Activated T-helper 2 cell treated with anti-CD3 and anti-CD28 coated beads, Interferon-gamma antibody, Interleukin-2, Interleukin-4, amounts not matched to agents 10 μg/mL and 5 μg/mL and 100 μg/mL, durations not matched to agents 14 hours and 24 hours and 36 hours (primary cell): ENCODE measurements at regions not wholly inside any gene's neighbourhood (a gene's known extent, or its start where the extent isn't known, plus 50 kb on each side); places are given as distances from the start of the nearest gene placed in this dataset.
"Not testable (repeated sequence)": the region's sequence is repeated elsewhere in the genome, so short reads cannot be mapped to it uniquely, and the experiment has no call there.

Experiments
- DNase-seq: peaks from one replicate; pipeline ENCODE4 v3.0.0; 2021; ENCODE audit warnings: low spot score
- H3K27ac Mint-ChIP-seq: one replicate; pipeline ENCODE4 v1.8.0; 2021; ENCODE audit warnings: mixed read lengths
- H3K27me3 Mint-ChIP-seq: one replicate; pipeline ENCODE4 v1.8.0; 2021; ENCODE audit warnings: low read depth, mixed read lengths
- H3K36me3 Mint-ChIP-seq: one replicate; pipeline ENCODE4 v1.8.0; 2021; ENCODE audit warnings: low read depth, mixed read lengths
- H3K4me1 Mint-ChIP-seq: one replicate; pipeline ENCODE4 v1.8.0; 2021; ENCODE audit warnings: low read depth, mixed read lengths
- H3K4me3 Mint-ChIP-seq: one replicate; pipeline ENCODE4 v1.8.0; 2021; ENCODE audit warnings: low read depth, mild to moderate bottlenecking, moderate library complexity, mixed read lengths
- H3K9me3 Mint-ChIP-seq: one replicate; pipeline ENCODE4 v1.8.0; 2021; ENCODE audit warnings: mixed read lengths
- intact Hi-C: fragments of 100-400 bp; cut with micrococcal nuclease; formaldehyde crosslinking; loops from one replicate; pipeline ENCODE4 v1.15.1; 2023

DNA sequence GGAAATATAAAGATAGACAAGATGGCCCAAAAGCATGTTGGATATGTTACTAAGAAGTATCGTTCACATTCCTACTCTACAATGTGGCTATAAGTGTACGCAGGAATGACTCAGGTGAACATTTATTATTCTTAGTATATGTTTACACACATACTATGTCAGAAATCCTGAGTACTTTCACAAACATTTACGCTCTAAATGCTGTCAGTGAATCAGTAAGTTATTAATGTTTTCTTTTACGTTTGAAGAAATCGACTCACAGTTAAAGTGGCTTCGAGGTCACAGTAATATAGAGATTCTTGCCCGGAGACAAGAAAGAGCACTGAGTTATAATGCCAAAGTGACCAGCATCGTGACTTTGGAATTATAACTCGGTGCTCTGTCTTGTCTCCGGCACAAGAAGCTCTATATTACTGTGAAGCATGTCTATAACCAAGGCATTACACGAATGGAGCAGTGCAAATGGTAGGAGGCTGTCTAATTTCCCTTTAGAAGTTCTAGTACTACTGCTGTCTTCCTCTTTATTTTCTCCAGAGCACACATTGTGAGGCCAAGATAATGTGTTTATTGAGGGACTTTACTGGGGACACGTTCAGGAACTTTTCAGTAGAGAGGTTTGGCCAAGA, 61.8 kb upstream of the P3H2 start:
- Mint-ChIP-seq H3K9me3 (no peaks in the 10 kb centered on the region), H3K27ac (no peak overlapping the region), H3K4me1 (no peaks in the 10 kb centered on the region), H3K36me3 (no peaks in the 10 kb centered on the region), H3K27me3 (peaks cover 1% of the 10 kb centered on the region), H3K4me3 (no peak overlapping the region)
- intact Hi-C loops = no loop called here
- DNase-seq = no peak

DNA sequence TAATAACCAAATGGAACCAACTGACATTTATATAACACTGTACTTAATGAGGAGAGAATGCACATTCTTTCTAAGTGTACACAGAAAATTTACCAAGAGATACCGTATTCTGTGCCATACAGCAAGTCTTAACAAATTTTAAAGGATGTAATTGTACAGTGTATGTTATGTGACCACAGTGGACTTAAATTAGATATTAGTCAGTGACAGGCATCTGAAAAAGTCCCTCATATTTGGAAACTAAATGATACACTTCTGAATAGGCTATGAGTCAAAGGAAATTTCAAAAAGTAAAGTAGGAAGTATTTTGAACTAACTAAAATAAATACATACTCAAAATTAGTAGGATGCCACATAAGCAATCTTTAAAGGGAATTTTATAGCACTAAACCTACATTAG, 59.6 kb upstream of the P3H2 start:
- H3K4me3 Mint-ChIP-seq = no peak overlapping the region
- no peaks in the 10 kb centered on the region for H3K36me3 Mint-ChIP-seq
- H3K27ac Mint-ChIP-seq = no peak overlapping the region
- no peak for DNase-seq
- no peaks in the 10 kb centered on the region for H3K9me3 Mint-ChIP-seq
- intact Hi-C loops = no loop called here
- peaks cover 2% of the 10 kb centered on the region for H3K4me1 Mint-ChIP-seq
- peaks cover 8% of the 10 kb centered on the region for H3K27me3 Mint-ChIP-seq

DNA sequence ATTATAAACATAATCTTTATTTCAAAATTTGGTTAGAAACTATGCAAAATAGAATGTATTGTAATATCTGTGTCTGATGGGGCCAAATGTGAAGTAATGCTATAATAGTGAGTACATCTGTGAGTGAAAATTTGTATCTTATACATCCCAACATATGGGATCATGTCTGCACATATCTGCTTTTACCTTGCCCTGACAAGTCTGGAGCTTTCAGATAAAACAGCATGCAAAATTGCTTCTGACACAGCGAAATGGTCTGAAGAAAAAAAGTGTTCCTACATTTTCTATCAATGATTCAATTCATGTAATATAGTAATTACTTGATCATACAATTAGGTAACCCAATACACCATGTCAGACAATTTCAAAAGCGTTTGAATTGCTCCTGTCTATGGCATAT, 58.1 kb upstream of the P3H2 start:
- H3K27me3 Mint-ChIP-seq = peaks cover 19% of the 10 kb centered on the region
- no peaks in the 10 kb centered on the region for H3K36me3 Mint-ChIP-seq
- peaks cover 2% of the 10 kb centered on the region for H3K4me1 Mint-ChIP-seq
- intact Hi-C loops = no loop called here
- H3K4me3 Mint-ChIP-seq = no peak overlapping the region
- H3K27ac Mint-ChIP-seq = no peak overlapping the region
- H3K9me3 Mint-ChIP-seq = no peaks in the 10 kb centered on the region
- no peak for DNase-seq

GRCh38 chr3:190176933-190177525, 56.3 kb upstream of the P3H2 start:
- H3K36me3 Mint-ChIP-seq, DNase-seq, H3K4me3 Mint-ChIP-seq, intact Hi-C loops, H3K9me3 Mint-ChIP-seq, H3K4me1 Mint-ChIP-seq, H3K27ac Mint-ChIP-seq: not testable (repeated sequence)
- H3K27me3 Mint-ChIP-seq = peaks cover 22% of the 10 kb centered on the region

DNA sequence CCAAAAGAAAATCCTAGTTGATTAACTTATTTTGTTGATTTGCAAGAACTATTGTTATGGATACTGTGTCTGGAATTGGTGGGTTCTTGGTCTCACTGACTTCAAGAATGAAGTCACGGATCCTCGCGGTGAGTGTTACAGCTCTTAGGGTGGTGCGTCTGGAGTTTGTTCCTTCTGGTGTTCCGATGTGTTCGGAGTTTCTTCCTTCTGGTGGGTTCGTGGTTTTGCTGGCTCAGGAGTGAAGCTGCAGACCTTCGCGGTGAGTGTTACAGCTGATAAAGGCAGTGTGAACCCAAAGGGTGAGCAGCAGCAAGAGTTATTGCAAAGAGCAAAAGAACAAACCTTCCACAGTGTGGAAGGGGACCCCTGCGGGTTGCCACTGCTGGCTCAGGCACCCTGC, 55.4 kb upstream of the P3H2 start:
- H3K9me3 Mint-ChIP-seq, intact Hi-C loops, H3K4me1 Mint-ChIP-seq, H3K27ac Mint-ChIP-seq, DNase-seq, H3K36me3 Mint-ChIP-seq, H3K4me3 Mint-ChIP-seq: not testable (repeated sequence)
- H3K27me3 Mint-ChIP-seq = peaks cover 27% of the 10 kb centered on the region

DNA sequence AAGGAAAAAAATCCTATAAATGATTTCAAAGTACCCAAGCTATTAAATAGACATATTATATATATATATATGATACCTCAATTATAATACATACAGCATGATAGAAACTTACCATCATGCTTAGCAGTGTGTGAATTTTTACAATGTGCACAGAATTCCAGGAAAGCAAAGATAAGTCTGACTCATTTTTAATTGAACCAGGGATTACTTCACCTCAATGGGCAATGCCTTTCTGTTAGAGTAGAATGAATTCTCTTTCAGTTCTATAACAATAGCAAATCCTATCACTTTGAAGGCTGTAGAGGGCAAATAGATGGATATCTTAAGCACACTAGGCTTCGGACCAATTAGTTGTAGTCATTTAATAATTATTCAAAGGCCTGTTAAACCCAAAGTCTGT, 54.8 kb upstream of the P3H2 start:
- no peak overlapping the region for H3K27ac Mint-ChIP-seq
- H3K27me3 Mint-ChIP-seq = peaks cover 26% of the 10 kb centered on the region
- no peaks in the 10 kb centered on the region for H3K36me3 Mint-ChIP-seq
- no peaks in the 10 kb centered on the region for H3K9me3 Mint-ChIP-seq
- peaks cover 2% of the 10 kb centered on the region for H3K4me1 Mint-ChIP-seq
- no peak for DNase-seq
- intact Hi-C loops = no loop called here
- no peak overlapping the region for H3K4me3 Mint-ChIP-seq

DNA sequence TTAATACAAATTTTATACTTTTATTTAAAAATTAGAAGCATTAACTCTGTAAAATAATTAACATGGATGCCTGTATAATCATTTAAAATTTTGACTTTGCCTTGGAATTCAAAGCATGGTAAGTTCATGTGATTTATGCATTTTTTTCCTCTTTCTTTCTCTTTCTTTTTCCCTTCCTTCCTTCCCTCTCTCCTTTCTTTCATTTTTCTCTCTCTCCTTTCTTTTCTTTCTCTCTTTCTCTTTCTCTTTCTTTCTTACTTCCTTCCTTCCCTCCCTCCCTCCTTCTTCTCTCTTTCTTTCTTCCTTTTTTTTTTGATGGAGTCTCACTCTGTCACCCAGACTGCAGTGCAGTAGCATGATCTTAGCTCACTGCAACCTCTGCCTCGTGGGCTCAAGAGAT, 53.8 kb upstream of the P3H2 start:
- H3K27me3 Mint-ChIP-seq = peaks cover 26% of the 10 kb centered on the region
- intact Hi-C loops = no loop called here

DNA sequence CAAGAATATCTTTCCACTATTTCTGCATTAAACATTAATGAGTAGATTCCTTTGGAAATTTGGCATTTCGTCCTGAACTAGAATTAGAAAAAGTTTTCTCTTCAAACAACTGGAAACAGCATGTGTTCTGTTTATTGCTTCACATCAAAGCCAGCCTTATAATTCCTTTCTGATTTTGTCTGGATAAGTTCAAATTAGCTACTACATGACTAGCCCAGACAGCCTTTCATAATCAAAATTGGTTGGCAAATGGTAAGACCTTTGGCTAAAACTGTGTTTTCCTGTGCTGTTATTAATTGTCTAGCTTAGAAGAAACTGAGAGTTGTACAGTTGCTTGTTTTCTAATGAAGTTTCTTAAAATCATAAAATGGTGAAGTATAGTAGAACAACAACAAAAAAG, 52.7 kb upstream of the P3H2 start:
- Mint-ChIP-seq H3K4me1 (peaks cover 12% of the 10 kb centered on the region), H3K9me3 (no peaks in the 10 kb centered on the region), H3K36me3 (no peaks in the 10 kb centered on the region), H3K27me3 (peaks cover 26% of the 10 kb centered on the region), H3K4me3 (no peak overlapping the region), H3K27ac (no peak overlapping the region)
- intact Hi-C loops = no loop called here
- DNase-seq = no peak

More for the DNA sequence above, 53.8 kb upstream of the P3H2 start:
- Mint-ChIP-seq H3K27ac (no peak overlapping the region), H3K36me3 (no peaks in the 10 kb centered on the region), H3K9me3 (no peaks in the 10 kb centered on the region), H3K4me3 (no peak overlapping the region), H3K4me1 (peaks cover 8% of the 10 kb centered on the region)
- DNase-seq = no peak

DNA sequence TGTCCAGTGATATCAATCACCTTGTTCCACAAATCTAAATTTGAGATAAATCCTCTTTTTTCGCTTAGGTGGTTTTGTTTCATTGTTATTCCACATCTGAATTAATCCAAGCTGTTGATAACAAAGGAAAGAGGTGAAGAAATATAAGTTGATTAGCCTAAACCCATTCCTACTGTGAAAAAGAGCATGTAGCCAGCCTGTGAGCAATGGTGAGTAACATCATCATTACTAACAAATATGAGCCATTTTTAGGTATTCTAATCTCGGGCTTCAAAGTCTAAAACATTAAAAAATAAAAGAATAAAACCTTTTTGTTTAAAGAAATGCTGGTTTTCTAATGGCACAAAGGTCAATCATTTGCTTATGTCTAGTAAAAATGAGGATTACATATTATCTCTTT, 52.1 kb upstream of the P3H2 start:
- Mint-ChIP-seq H3K4me1 (peaks cover 15% of the 10 kb centered on the region), H3K9me3 (no peaks in the 10 kb centered on the region), H3K36me3 (no peaks in the 10 kb centered on the region), H3K27me3 (peaks cover 29% of the 10 kb centered on the region), H3K27ac (no peak overlapping the region), H3K4me3 (no peak overlapping the region)
- intact Hi-C loops = no loop called here
- no peak for DNase-seq
